ENCODE measurements at regions not wholly inside any gene's neighbourhood (a gene's known extent, or its start where the extent isn't known, plus 50 kb on each side); places are given as distances from the start of the nearest gene placed in this dataset.

GRCh38 chr10:2950546-2950945, 116.8 kb upstream of the PFKP start:
- no peak for TF ChIP-seq CTCF (IDR thresholded peaks at IDR 0.05; ENCODE audit: low read depth, low read length)
- H3K4me3 ChIP-seq (ENCODE audit: low read depth, low read length), result no peak overlapping the region

- no peak for TF ChIP-seq CTCF (IDR thresholded peaks at IDR 0.05; ENCODE audit: low read depth, low read length)
- no peak overlapping the region for H3K4me3 ChIP-seq (ENCODE audit: low read depth, low read length)
These were observed 117.4 kb upstream of the PFKP start for GRCh38 chr10:2949948-2950354.

GRCh38 chr10:2949221-2949947, 118.0 kb upstream of the PFKP start:
- no peak for TF ChIP-seq CTCF (IDR thresholded peaks at IDR 0.05; ENCODE audit: low read depth, low read length)
- no peak overlapping the region for H3K4me3 ChIP-seq (ENCODE audit: low read depth, low read length)

- H3K4me3 ChIP-seq (ENCODE audit: low read depth, low read length), result no peak overlapping the region
- no peak for TF ChIP-seq CTCF (IDR thresholded peaks at IDR 0.05; ENCODE audit: low read depth, low read length)
These were observed 119.1 kb upstream of the PFKP start for GRCh38 chr10:2948127-2948854.

GRCh38 chr10:2944788-2945187, 122.6 kb upstream of the PFKP start:
- no peak overlapping the region for H3K4me3 ChIP-seq (ENCODE audit: low read depth, low read length)
- TF ChIP-seq CTCF (IDR thresholded peaks at IDR 0.05; ENCODE audit: low read depth, low read length), result no peak

GRCh38 chr10:2943932-2944614, 123.3 kb upstream of the PFKP start:
- no peak overlapping the region for H3K4me3 ChIP-seq (ENCODE audit: low read depth, low read length)
- TF ChIP-seq CTCF (IDR thresholded peaks at IDR 0.05; ENCODE audit: low read depth, low read length), result no peak

GRCh38 chr10:2942938-2943337, 124.4 kb upstream of the PFKP start:
- TF ChIP-seq CTCF (IDR thresholded peaks at IDR 0.05; ENCODE audit: low read depth, low read length), result no peak
- no peak overlapping the region for H3K4me3 ChIP-seq (ENCODE audit: low read depth, low read length)

All from WI38 (cell line).